ACC112 (cell line): ENCODE measurements at regions not wholly inside any gene's neighbourhood (a gene's known extent, or its start where the extent isn't known, plus 50 kb on each side); places are given as distances from the start of the nearest gene placed in this dataset.
"Not testable (repeated sequence)": the region's sequence is repeated elsewhere in the genome, so short reads cannot be mapped to it uniquely, and the experiment has no call there.

Experiments used
- H2AFZ ChIP-seq: fragments of 200-600 bp; sonication (generic); one replicate; pipeline ENCODE4 v1.6.0; 2017; ENCODE audit warnings: antibody characterized with exemption, low read length; ENCODE audit not compliant: unreplicated experiment
- H3K27ac ChIP-seq: fragments of 200-600 bp; sonication (generic); 2 replicates; pipeline ENCODE4 v1.5.1; 2014; ENCODE audit warnings: low read depth, mild to moderate bottlenecking, antibody characterized with exemption, low read length, moderate library complexity
- H3K27me3 ChIP-seq: fragments of 200-600 bp; sonication (generic); 2 replicates; pipeline ENCODE4 v1.6.1; 2014; ENCODE audit warnings: mild to moderate bottlenecking, antibody characterized with exemption, low read length, moderate library complexity, mixed read lengths; ENCODE audit not compliant: insufficient read depth
- H3K36me3 ChIP-seq: fragments of 200-600 bp; sonication (generic); 2 replicates; pipeline ENCODE4 v1.6.1; 2016; ENCODE audit warnings: mild to moderate bottlenecking, antibody characterized with exemption, low read length, moderate library complexity, mixed read lengths; ENCODE audit not compliant: insufficient read depth
- H3K4me1 ChIP-seq: fragments of 200-600 bp; sonication (generic); one replicate; pipeline ENCODE4 v1.6.1; 2016; ENCODE audit warnings: low read length, mixed read lengths; ENCODE audit not compliant: insufficient read depth, unreplicated experiment, control insufficient read depth
- H3K4me3 ChIP-seq: fragments of 200-600 bp; sonication (generic); 2 replicates; pipeline ENCODE4 v1.5.1; 2014; ENCODE audit warnings: mild to moderate bottlenecking, low read depth, low read length
- H3K79me2 ChIP-seq: fragments of 200-600 bp; sonication (generic); one replicate; pipeline ENCODE4 v1.6.0; 2016; ENCODE audit warnings: low read length; ENCODE audit not compliant: control insufficient read depth, unreplicated experiment, insufficient read depth

DNA sequence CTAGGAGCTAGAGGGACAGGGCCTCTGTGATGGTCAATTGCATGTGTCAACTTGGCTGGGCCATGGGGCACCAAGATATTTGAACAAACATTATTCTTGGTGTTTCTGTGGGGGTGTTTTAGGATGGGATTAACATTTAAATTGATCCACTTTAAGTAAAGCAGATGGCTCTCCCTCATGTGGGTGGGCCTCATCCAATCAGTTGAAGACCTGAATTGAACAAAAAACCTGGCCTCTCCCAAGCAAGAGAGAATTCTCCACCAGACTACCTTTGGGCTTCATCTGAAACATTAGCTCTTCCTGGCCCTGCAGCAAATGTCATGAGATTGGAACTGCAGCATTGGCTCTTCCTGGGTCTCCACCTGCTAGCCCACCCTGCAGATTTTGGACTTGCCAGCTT, 207.1 kb upstream of the ATP6AP2 start:
- Histone ChIP-seq H3K4me3 (no peak overlapping the region), H3K4me1 (no peaks in the 10 kb centered on the region), H3K79me2 (no peaks in the 10 kb centered on the region), H3K27me3 (no peaks in the 10 kb centered on the region), H3K36me3 (no peaks in the 10 kb centered on the region), H3K27ac (no peak overlapping the region), H2AFZ (no peak overlapping the region)

DNA sequence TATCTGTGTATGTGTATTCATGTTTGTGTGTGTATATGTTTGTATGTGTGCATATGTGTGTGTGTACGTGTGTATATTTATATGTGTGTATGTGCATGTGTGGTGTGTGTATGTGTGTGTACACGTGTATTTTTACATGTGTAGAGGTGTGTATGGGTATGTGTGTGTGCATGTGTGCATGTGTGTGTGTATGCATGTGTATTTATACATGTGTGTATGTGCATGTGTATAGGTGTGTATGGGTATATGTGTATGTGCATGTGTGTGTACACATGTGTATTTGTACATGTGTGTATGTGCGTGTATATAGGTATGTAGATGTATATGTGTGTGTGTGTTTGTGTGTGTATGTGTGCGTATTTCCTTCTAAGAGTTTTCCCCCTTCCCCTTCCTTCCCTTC, 207.7 kb upstream of the ATP6AP2 start:
- no peak overlapping the region for H3K4me3 ChIP-seq
- no peaks in the 10 kb centered on the region for H3K36me3 ChIP-seq
- no peaks in the 10 kb centered on the region for H3K79me2 ChIP-seq
- no peak overlapping the region for H2AFZ ChIP-seq
- no peaks in the 10 kb centered on the region for H3K27me3 ChIP-seq
- H3K4me1 ChIP-seq: no peaks in the 10 kb centered on the region
- no peak overlapping the region for H3K27ac ChIP-seq

DNA sequence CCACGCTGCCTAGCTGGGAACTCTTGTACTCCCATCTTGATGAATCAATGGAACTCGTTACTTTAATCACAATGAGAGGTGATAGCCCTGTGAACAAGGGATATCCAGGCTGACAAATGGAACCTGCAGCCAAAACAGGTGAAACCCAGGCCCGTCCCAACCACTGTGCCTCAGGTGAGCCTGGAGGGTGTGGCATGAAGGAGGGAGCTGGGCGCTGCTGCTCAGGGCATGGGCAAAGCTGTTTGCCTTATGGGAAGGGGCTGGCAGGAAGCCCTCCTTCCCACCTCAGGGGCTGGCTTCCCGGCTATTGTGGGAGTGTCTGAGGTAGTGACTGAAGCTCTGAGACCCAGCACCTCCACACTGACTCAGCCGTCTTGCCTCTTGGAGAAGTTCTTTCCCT, 209.4 kb upstream of the ATP6AP2 start:
- Histone ChIP-seq H2AFZ (no peak overlapping the region), H3K27ac (no peak overlapping the region), H3K4me1 (no peaks in the 10 kb centered on the region), H3K79me2 (no peaks in the 10 kb centered on the region), H3K36me3 (no peaks in the 10 kb centered on the region), H3K4me3 (no peak overlapping the region), H3K27me3 (no peaks in the 10 kb centered on the region)

DNA sequence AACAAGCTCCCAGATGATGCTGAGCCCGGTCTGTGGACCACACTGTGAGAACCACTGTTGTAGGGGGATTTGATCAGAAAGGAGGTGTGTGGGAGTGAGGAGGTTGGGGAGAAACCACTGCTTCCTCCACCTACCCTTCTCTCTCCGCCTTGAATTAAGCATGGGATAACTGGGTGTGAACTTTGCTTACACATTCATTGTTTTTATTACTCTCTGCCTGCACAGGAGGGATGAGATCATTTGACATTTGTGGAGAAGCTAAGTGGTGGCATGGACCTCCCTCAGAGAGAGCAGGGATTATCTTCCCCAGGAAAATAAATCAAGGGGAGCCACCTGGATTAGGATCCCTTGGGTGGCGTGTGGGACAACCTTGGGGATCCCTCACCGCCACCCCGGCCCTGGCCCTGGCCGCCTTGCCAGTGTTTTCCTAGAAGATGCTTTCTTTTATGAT, 212.1 kb upstream of the ATP6AP2 start:
- H3K36me3 ChIP-seq: no peaks in the 10 kb centered on the region
- no peak overlapping the region for H3K4me3 ChIP-seq
- H3K4me1 ChIP-seq: no peaks in the 10 kb centered on the region
- no peaks in the 10 kb centered on the region for H3K79me2 ChIP-seq
- no peak overlapping the region for H3K27ac ChIP-seq
- H2AFZ ChIP-seq: no peak overlapping the region
- no peaks in the 10 kb centered on the region for H3K27me3 ChIP-seq

DNA sequence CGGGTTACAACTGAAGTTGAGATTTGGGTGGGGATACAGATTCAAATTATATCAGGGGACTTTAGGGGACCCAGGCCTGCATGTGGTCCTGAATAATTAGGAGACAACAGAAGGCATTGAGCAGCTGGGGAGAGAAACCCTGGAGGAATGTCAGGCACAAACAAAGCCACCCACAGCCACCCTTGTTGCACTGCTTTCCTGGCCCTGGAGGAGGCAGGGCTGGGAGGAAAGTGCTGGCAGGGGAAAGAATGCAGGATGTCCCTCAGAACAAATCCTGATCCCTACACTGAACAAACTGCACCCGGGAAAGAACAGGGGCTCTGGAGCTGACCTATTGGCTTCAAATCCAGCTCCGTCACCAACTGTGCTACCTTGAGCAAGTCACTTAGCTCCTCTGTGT, 214.1 kb upstream of the ATP6AP2 start:
- Histone ChIP-seq H3K27ac (no peak overlapping the region), H3K27me3 (no peaks in the 10 kb centered on the region), H3K36me3 (no peaks in the 10 kb centered on the region), H3K4me3 (no peak overlapping the region), H3K4me1 (no peaks in the 10 kb centered on the region), H3K79me2 (no peaks in the 10 kb centered on the region), H2AFZ (no peak overlapping the region)

DNA sequence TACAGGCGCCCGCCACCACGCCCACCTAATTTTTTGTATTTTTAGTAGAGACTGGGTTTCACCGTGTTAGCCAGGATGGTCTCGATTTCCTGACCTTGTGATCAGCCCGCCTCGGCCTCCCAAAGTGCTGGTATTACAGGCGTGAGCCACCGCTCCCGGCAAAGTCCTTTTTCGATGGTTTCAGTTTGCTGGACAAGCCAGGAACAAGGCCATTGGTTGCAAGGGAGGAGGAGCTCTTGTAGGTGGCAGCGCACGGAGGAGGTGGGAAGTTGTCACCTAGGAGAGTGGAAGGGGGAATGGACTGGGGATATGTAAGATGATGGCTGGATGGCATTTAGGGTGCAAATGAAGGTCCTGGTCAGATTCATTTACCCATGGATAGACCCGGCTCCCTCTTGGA, 218.5 kb upstream of the ATP6AP2 start:
- not testable (repeated sequence) for H3K27me3 ChIP-seq, H3K4me3 ChIP-seq, H2AFZ ChIP-seq, H3K79me2 ChIP-seq, H3K4me1 ChIP-seq, H3K36me3 ChIP-seq, H3K27ac ChIP-seq

DNA sequence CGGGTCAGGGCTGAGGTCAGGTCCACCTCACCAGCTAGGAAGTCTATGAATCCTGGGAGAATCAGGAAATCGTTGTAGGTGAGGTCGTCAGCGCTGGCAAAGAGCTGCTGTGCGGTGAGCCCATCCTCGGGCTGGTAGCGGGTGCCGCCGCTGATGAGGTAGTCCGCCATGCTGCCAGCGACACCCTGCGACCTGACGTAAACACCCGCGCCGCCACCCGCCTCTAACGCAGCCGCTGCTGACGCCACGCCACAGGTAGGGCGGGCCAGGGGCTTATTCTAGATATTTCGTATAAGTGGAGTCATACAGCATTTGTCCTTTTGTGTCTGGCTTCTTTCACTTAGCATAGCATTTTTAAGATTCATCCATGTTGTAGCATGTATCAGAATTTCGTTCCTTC, 220.2 kb upstream of the ATP6AP2 start:
- H3K27me3 ChIP-seq: no peaks in the 10 kb centered on the region
- no peaks in the 10 kb centered on the region for H3K4me1 ChIP-seq
- H3K79me2 ChIP-seq: no peaks in the 10 kb centered on the region
- H3K4me3 ChIP-seq: no peak overlapping the region
- H3K27ac ChIP-seq: no peak overlapping the region
- H2AFZ ChIP-seq: no peak overlapping the region
- no peaks in the 10 kb centered on the region for H3K36me3 ChIP-seq

DNA sequence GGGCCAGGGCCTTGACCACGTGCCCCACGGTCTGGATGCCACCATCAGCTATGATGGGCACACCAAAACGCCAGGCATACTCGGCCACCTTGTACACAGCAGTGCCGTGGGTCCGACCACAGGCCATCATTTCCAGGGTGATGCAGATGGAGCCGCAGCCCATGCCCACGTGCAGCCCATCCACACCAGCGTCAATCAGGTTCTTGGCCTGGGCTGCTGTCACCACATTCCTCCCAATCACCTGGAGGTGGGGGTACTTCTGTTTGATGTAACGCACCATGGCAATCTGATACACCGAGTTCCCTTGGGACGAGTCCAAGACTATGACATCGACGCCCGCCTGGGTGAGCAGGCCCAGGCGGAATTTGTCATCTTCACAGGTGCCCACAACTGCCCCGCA, 221.2 kb upstream of the ATP6AP2 start:
- Histone ChIP-seq H3K36me3 (no peaks in the 10 kb centered on the region), H3K4me3 (no peak overlapping the region), H3K27me3 (no peaks in the 10 kb centered on the region), H3K27ac (no peak overlapping the region), H2AFZ (no peak overlapping the region), H3K4me1 (no peaks in the 10 kb centered on the region), H3K79me2 (no peaks in the 10 kb centered on the region)

DNA sequence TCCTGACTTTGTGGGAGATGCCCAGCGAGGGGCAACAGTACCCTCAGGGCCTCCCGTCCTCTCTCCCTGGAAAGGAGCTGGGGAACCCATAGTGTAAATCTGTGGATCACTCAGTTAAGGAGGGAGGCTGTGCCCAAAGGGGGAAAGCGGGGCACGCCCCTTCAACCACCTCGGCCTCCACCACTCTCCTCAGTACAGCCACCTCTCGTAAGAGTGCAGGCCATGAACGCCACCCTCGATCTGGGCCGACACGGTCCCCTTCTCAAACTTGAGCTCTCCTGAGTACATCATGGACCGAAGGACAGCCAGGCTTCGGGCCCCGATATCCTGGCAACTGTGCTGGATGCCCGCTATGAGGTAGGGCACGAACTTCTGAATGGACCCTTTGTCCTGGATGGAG, 221.8 kb upstream of the ATP6AP2 start:
- H3K4me3 ChIP-seq: no peak overlapping the region
- H2AFZ ChIP-seq: no peak overlapping the region
- no peaks in the 10 kb centered on the region for H3K36me3 ChIP-seq
- no peaks in the 10 kb centered on the region for H3K27me3 ChIP-seq
- H3K27ac ChIP-seq: no peak overlapping the region
- no peaks in the 10 kb centered on the region for H3K79me2 ChIP-seq
- no peaks in the 10 kb centered on the region for H3K4me1 ChIP-seq

DNA sequence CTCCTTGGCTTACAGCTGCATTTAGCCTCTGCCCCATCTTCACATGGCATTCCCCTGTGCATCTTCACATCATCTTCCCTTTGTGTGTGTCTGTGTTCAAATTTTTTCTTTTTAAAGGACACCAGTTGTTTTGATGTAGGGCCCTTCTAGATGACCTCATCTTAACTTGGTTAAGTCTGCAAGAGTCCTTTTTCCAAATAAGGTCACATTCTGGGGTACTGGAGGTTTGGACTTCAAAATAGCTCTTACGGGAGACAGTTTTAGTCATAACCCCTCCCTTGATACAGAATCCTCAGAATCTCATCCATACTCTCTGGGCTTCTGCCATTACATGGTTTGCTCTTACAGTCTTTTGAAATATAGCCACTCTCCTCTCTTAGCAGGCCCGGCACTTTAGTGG, 231.5 kb upstream of the ATP6AP2 start:
- Histone ChIP-seq H3K4me3 (no peak overlapping the region), H3K27me3 (no peaks in the 10 kb centered on the region), H3K4me1 (no peaks in the 10 kb centered on the region), H3K27ac (no peak overlapping the region), H3K36me3 (no peaks in the 10 kb centered on the region), H3K79me2 (no peaks in the 10 kb centered on the region), H2AFZ (no peak overlapping the region)

DNA sequence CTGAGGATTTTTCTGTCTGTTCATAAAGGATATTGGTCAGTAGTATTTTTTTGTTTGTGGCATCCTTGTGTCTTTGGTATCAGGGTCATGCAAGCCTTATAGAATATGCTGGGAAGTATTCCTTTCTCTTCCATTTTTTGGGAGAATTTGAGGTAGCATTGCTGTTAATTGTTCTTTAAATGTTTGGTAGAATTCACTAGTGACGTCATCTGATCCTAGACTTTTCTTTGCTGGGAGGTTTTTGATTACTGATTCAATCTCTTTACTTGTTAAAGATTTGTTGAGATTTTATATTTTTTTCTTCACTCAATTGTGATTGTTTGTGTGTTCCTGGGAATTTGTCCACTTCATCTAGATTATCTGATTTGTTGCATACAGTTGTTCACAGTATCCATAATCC, 234.4 kb upstream of the ATP6AP2 start:
- H3K4me1 ChIP-seq: no peaks in the 10 kb centered on the region
- H3K27me3 ChIP-seq: no peaks in the 10 kb centered on the region

DNA sequence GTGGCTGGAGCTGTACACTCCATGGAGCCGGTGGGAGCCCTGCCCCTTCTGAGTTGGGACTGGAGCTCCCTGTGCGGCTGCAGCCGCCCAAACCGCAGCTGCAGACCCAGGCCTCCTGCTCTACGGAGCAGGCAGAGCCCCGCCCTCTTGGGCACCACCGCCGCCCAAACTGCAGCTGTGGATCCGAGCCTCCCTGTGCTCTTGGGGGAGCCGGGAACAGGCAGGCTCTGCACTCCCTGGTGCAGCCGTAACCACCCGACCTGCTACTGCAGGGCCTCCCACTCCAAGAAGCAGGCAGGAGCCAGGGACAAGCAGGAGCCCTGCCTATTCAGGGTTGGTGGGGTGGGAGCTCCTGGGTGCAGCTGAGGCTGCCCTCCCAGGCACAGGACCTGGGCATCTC, 237.5 kb upstream of the ATP6AP2 start:
- Histone ChIP-seq H2AFZ (no peak overlapping the region), H3K4me3 (no peak overlapping the region), H3K79me2 (no peaks in the 10 kb centered on the region), H3K27me3 (no peaks in the 10 kb centered on the region), H3K4me1 (no peaks in the 10 kb centered on the region), H3K27ac (no peak overlapping the region), H3K36me3 (no peaks in the 10 kb centered on the region)

More for the DNA sequence above, 234.4 kb upstream of the ATP6AP2 start:
- Histone ChIP-seq H3K27ac (no peak overlapping the region), H2AFZ (no peak overlapping the region), H3K4me3 (no peak overlapping the region), H3K79me2 (no peaks in the 10 kb centered on the region), H3K36me3 (no peaks in the 10 kb centered on the region)
